ENCODE measurements at regions not wholly inside any gene's neighbourhood (a gene's known extent, or its start where the extent isn't known, plus 50 kb on each side); places are given as distances from the start of the nearest gene placed in this dataset.
A peak's percentile ranks its signal among the peaks of the same experiment; 100 is the strongest.

- Histone ChIP-seq H3K4me2 (peak overlapping the region; percentile 25; the same call in 1 of the 2 replicates), H3K79me2 (replicated peaks; ENCODE audit: insufficient read depth) (no peaks in the 10 kb centered on the region), H2AFZ (no peak overlapping the region), H3K4me1 (ENCODE audit: insufficient read depth) (peaks cover 41% of the 10 kb centered on the region), H3F3A (replicated peaks; ENCODE audit: low read depth) (peaks cover 12% of the 10 kb centered on the region; the same call in 1 of the 2 replicates), H3K9me2 (ENCODE audit: insufficient read depth) (peaks cover 4% of the 10 kb centered on the region; the same call in 1 of the 2 replicates), H3K36me3 (ENCODE audit: insufficient read depth) (no peaks in the 10 kb centered on the region), H3K27ac (ENCODE audit: low read depth) (peak overlapping the region; percentile 88), H3K27me3 (ENCODE audit: insufficient read depth) (no peaks in the 10 kb centered on the region), H4K20me1 (replicated peaks; ENCODE audit: insufficient read depth) (no peaks in the 10 kb centered on the region), H3K4me3 (no peak overlapping the region)
- Mint-ChIP-seq H3K36me3 (ENCODE audit: low read depth) (no peaks in the 10 kb centered on the region), H3K9me3 (no peaks in the 10 kb centered on the region), H3K27ac (peak overlapping the region; percentile 95), H3K4me3 (no peak overlapping the region), H3K27me3 (ENCODE audit: insufficient read depth, low read depth, poor library complexity) (peaks cover 22% of the 10 kb centered on the region), H3K4me1 (peaks cover 50% of the 10 kb centered on the region)
- 0 out of 2 replicates have a peak, but pooled peaks have one; percentile 50 for TF ChIP-seq NANOG (IDR thresholded peaks at IDR 0.05; ENCODE audit: borderline replicate concordance)
- no peak for TF ChIP-seq ZNF114 (CRISPR knock-in tag; IDR thresholded peaks at IDR 0.05)
- peak; percentile 34; the same call in 1 of the 2 replicates for TF ChIP-seq CREB1 (CRISPR knock-in tag; IDR thresholded peaks at IDR 0.05; ENCODE audit: low read depth)
- DNase-seq (ENCODE audit: low spot score): peak; percentile 75
- peak; percentile 88 for ATAC-seq
Observed at GRCh38 chr16:79298894-79299799, 301.4 kb downstream of the MAF start.

GRCh38 chr16:79298476-79298875 is 302.1 kb downstream of the MAF start:
- H3K27me3 Mint-ChIP-seq (ENCODE audit: insufficient read depth, low read depth, poor library complexity): peaks cover 22% of the 10 kb centered on the region
- no peak for TF ChIP-seq EZH2phosphoT487 (IDR thresholded peaks at IDR 0.05; ENCODE audit: unreplicated experiment)
- no peak for TF ChIP-seq ZNF331 (CRISPR knock-in tag; IDR thresholded peaks at IDR 0.05; ENCODE audit: low read depth)
- no peak for TF ChIP-seq ZNF114 (CRISPR knock-in tag; IDR thresholded peaks at IDR 0.05)

GRCh38 chr16:79297805-79298204 is 302.7 kb downstream of the MAF start:
- no peaks in the 10 kb centered on the region for H3K27me3 ChIP-seq (ENCODE audit: insufficient read depth)
- H3K4me1 ChIP-seq (ENCODE audit: insufficient read depth): peaks cover 38% of the 10 kb centered on the region
- H3K36me3 Mint-ChIP-seq (ENCODE audit: low read depth): no peaks in the 10 kb centered on the region
- peaks cover 22% of the 10 kb centered on the region for H3K27me3 Mint-ChIP-seq (ENCODE audit: insufficient read depth, low read depth, poor library complexity)
- TF ChIP-seq EZH2phosphoT487 (IDR thresholded peaks at IDR 0.05; ENCODE audit: unreplicated experiment) (no peak), ZNF114 (CRISPR knock-in tag; IDR thresholded peaks at IDR 0.05) (no peak), NANOG (IDR thresholded peaks at IDR 0.05; ENCODE audit: borderline replicate concordance) (no peak), REST (IDR thresholded peaks at IDR 0.05; ENCODE audit: unreplicated experiment) (no peak)
- H3K79me2 ChIP-seq (replicated peaks; ENCODE audit: insufficient read depth): no peaks in the 10 kb centered on the region
- H3K9me2 ChIP-seq (ENCODE audit: insufficient read depth): peaks cover 10% of the 10 kb centered on the region; the same call in 1 of the 2 replicates
- no peaks in the 10 kb centered on the region for H3K36me3 ChIP-seq (ENCODE audit: insufficient read depth)
- H4K20me1 ChIP-seq (replicated peaks; ENCODE audit: insufficient read depth): no peaks in the 10 kb centered on the region
- H3K4me3 Mint-ChIP-seq: no peak overlapping the region
- H2AFZ ChIP-seq: peak overlapping the region; percentile 38; the same call in 1 of the 2 replicates
- H3K4me2 ChIP-seq: no peak overlapping the region
- H3K9me3 Mint-ChIP-seq: no peaks in the 10 kb centered on the region
- DNase-seq (ENCODE audit: low spot score) (no peak), ATAC-seq (no peak)
- peaks cover 12% of the 10 kb centered on the region; the same call in 1 of the 2 replicates for H3F3A ChIP-seq (replicated peaks; ENCODE audit: low read depth)
- peaks cover 50% of the 10 kb centered on the region for H3K4me1 Mint-ChIP-seq
- peak overlapping the region; percentile 88; the same call in 1 of the 2 replicates for H3K27ac ChIP-seq (ENCODE audit: low read depth)
- no peak overlapping the region for H3K27ac Mint-ChIP-seq
- no peak overlapping the region for H3K4me3 ChIP-seq

More at GRCh38 chr16:79298476-79298875, 302.1 kb downstream of the MAF start:
- DNase-seq (ENCODE audit: low spot score) (no peak), ATAC-seq (no peak)
- peak overlapping the region; percentile 38; the same call in 1 of the 2 replicates for H2AFZ ChIP-seq
- no peaks in the 10 kb centered on the region for H3K79me2 ChIP-seq (replicated peaks; ENCODE audit: insufficient read depth)
- peak overlapping the region; percentile 95 for H3K27ac Mint-ChIP-seq
- no peaks in the 10 kb centered on the region for H3K9me3 Mint-ChIP-seq
- H3K4me3 ChIP-seq: no peak overlapping the region; the same call in 1 of the 2 replicates
- peaks cover 12% of the 10 kb centered on the region; the same call in 1 of the 2 replicates for H3F3A ChIP-seq (replicated peaks; ENCODE audit: low read depth)
- no peaks in the 10 kb centered on the region for H3K36me3 Mint-ChIP-seq (ENCODE audit: low read depth)
- H3K36me3 ChIP-seq (ENCODE audit: insufficient read depth): no peaks in the 10 kb centered on the region
- H3K4me1 Mint-ChIP-seq: peaks cover 50% of the 10 kb centered on the region
- peak overlapping the region; percentile 88 for H3K27ac ChIP-seq (ENCODE audit: low read depth)
- no peaks in the 10 kb centered on the region for H3K27me3 ChIP-seq (ENCODE audit: insufficient read depth)
- peaks cover 38% of the 10 kb centered on the region for H3K4me1 ChIP-seq (ENCODE audit: insufficient read depth)
- H4K20me1 ChIP-seq (replicated peaks; ENCODE audit: insufficient read depth): no peaks in the 10 kb centered on the region
- peaks cover 5% of the 10 kb centered on the region; the same call in 1 of the 2 replicates for H3K9me2 ChIP-seq (ENCODE audit: insufficient read depth)
- H3K4me2 ChIP-seq: peak overlapping the region; percentile 25
- no peak overlapping the region; the same call in 2 of the 3 replicates for H3K4me3 Mint-ChIP-seq
